Kidney glomerular epithelial cell (primary cell): ENCODE measurements at regions not wholly inside any gene's neighbourhood (a gene's known extent, or its start where the extent isn't known, plus 50 kb on each side); places are given as distances from the start of the nearest gene placed in this dataset.

Source experiments
- DNase-seq: peaks from one replicate; lab custom pipeline; 2025; lab: John Stamatoyannopoulos, UW

- DNase-seq, result no peak
These were observed 154.4 kb upstream of the COL5A1 start for GRCh38 chr9:134487066-134487710.

- no peak for DNase-seq
These were observed 153.0 kb upstream of the COL5A1 start for GRCh38 chr9:134488331-134489280.

- no peak for DNase-seq
These were observed 151.8 kb upstream of the COL5A1 start for GRCh38 chr9:134489621-134490408.

GRCh38 chr9:134490446-134490845 is 151.2 kb upstream of the COL5A1 start:
- no peak for DNase-seq

GRCh38 chr9:134491196-134491835 is 150.3 kb upstream of the COL5A1 start:
- DNase-seq, result no peak

- no peak for DNase-seq
These were observed 149.7 kb upstream of the COL5A1 start for GRCh38 chr9:134491856-134492255.

- no peak for DNase-seq
These were observed 149.3 kb upstream of the COL5A1 start for GRCh38 chr9:134492281-134492691.

GRCh38 chr9:134492721-134493460 is 148.7 kb upstream of the COL5A1 start:
- no peak for DNase-seq

GRCh38 chr9:134493461-134494272 is 147.9 kb upstream of the COL5A1 start:
- DNase-seq, result no peak

- no peak for DNase-seq
These were observed 147.3 kb upstream of the COL5A1 start for GRCh38 chr9:134494273-134494815.

GRCh38 chr9:134494905-134495304 is 146.7 kb upstream of the COL5A1 start:
- DNase-seq, result no peak

GRCh38 chr9:134495881-134496412 is 145.7 kb upstream of the COL5A1 start:
- DNase-seq, result no peak

GRCh38 chr9:134496413-134497282 is 145.0 kb upstream of the COL5A1 start:
- DNase-seq, result no peak

GRCh38 chr9:134497283-134497860 is 144.2 kb upstream of the COL5A1 start:
- DNase-seq, result no peak

GRCh38 chr9:134498814-134499166 is 142.8 kb upstream of the COL5A1 start:
- no peak for DNase-seq

- no peak for DNase-seq
These were observed 140.5 kb upstream of the COL5A1 start for GRCh38 chr9:134500931-134501760.

- DNase-seq, result no peak
These were observed 139.8 kb upstream of the COL5A1 start for GRCh38 chr9:134501761-134502265.
